ENCODE measurements at regions not wholly inside any gene's neighbourhood (a gene's known extent, or its start where the extent isn't known, plus 50 kb on each side); places are given as distances from the start of the nearest gene placed in this dataset.

DNA sequence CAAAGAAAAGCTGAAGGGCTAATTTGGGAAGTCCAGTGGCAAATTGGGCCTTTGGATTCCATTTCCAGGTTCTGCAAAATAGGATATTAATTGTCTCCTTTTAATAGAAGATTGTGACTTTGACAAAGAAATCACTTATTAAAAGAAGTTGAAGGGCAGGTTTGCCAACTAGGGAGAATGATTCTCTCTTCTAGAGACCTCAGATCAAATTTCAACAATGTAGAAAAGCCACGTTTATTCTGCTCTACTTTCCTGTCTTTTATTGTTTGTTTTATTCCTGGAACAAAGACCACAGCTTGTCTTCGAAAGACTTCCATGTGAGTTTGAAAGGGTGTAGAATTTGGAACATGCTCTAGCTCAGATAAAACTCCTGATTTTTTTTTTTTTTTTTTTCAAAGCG, 65.5 kb upstream of the PRL start:
- Histone ChIP-seq H3K36me3 (ENCODE audit: insufficient read depth, low read length) (no peaks in the 10 kb centered on the region), H3K4me3 (ENCODE audit: low read depth in 1 of 2, low read length in 2 of 2) (no peak overlapping the region), H2AFZ (ENCODE audit: low read depth, low read length) (no peak overlapping the region), H3K27ac (ENCODE audit: low read length) (peak overlapping the region; percentile 56; the same call in 1 of the 2 replicates), H4K20me1 (ENCODE audit: insufficient read depth, low read length) (no peaks in the 10 kb centered on the region), H3K27me3 (ENCODE audit: insufficient read depth, low read length, poor library complexity) (no peaks in the 10 kb centered on the region), H3K9ac (ENCODE audit: low read depth, low read length) (no peak overlapping the region), H3K79me2 (ENCODE audit: insufficient read depth, low read length) (no peaks in the 10 kb centered on the region), H3K9me3 (ENCODE audit: insufficient read depth, low read length, severe bottlenecking) (no peaks in the 10 kb centered on the region), H3K4me1 (ENCODE audit: insufficient read depth, low read length) (peaks cover 22% of the 10 kb centered on the region), H3K4me2 (ENCODE audit: insufficient read depth, low read length) (no peak overlapping the region)
- TF ChIP-seq EZH2 (IDR thresholded peaks at IDR 0.05; ENCODE audit: borderline replicate concordance, low read depth, low read length, severe bottlenecking) (no peak), CTCF (IDR thresholded peaks at IDR 0.05; ENCODE audit: borderline replicate concordance, extremely low read depth, low read length, poor library complexity, severe bottlenecking) (no peak)
- no peak for DNase-seq
- no peak for ATAC-seq (ENCODE audit: insufficient read depth, low read depth)

- Histone ChIP-seq H3K9ac (ENCODE audit: low read depth, low read length) (peak overlapping the region; percentile 8; the same call in 1 of the 2 replicates), H3K79me2 (ENCODE audit: insufficient read depth, low read length) (no peaks in the 10 kb centered on the region), H3K4me2 (ENCODE audit: insufficient read depth, low read length) (0 out of 2 replicates have a peak overlapping the region, but pooled peaks have one; percentile 10), H3K4me1 (ENCODE audit: insufficient read depth, low read length) (peaks cover 22% of the 10 kb centered on the region), H3K27ac (ENCODE audit: low read length) (peak overlapping the region; percentile 56), H3K36me3 (ENCODE audit: insufficient read depth, low read length) (no peaks in the 10 kb centered on the region), H3K4me3 (ENCODE audit: low read depth in 1 of 2, low read length in 2 of 2) (no peak overlapping the region), H3K27me3 (ENCODE audit: insufficient read depth, low read length, poor library complexity) (no peaks in the 10 kb centered on the region), H3K9me3 (ENCODE audit: insufficient read depth, low read length, severe bottlenecking) (no peaks in the 10 kb centered on the region), H2AFZ (ENCODE audit: low read depth, low read length) (peak overlapping the region; percentile 64), H4K20me1 (ENCODE audit: insufficient read depth, low read length) (no peaks in the 10 kb centered on the region)
- no peak for DNase-seq
- no peak for TF ChIP-seq EZH2 (IDR thresholded peaks at IDR 0.05; ENCODE audit: borderline replicate concordance, low read depth, low read length, severe bottlenecking)
- no peak for TF ChIP-seq CTCF (IDR thresholded peaks at IDR 0.05; ENCODE audit: borderline replicate concordance, extremely low read depth, low read length, poor library complexity, severe bottlenecking)
- ATAC-seq (ENCODE audit: insufficient read depth, low read depth): peak; percentile 74; the same call in 2 of the 3 replicates
These were observed 66.4 kb upstream of the PRL start for GRCh38 chr6:22363166-22363713.

- no peaks in the 10 kb centered on the region for H3K9me3 ChIP-seq (ENCODE audit: insufficient read depth, low read length, severe bottlenecking)
- no peak overlapping the region for H3K4me3 ChIP-seq (ENCODE audit: low read depth in 1 of 2, low read length in 2 of 2)
- peak overlapping the region; percentile 64 for H2AFZ ChIP-seq (ENCODE audit: low read depth, low read length)
- H3K9ac ChIP-seq (ENCODE audit: low read depth, low read length): no peak overlapping the region
- DNase-seq: no peak
- H3K4me1 ChIP-seq (ENCODE audit: insufficient read depth, low read length): peaks cover 22% of the 10 kb centered on the region
- TF ChIP-seq CTCF (IDR thresholded peaks at IDR 0.05; ENCODE audit: borderline replicate concordance, extremely low read depth, low read length, poor library complexity, severe bottlenecking) (no peak), EZH2 (IDR thresholded peaks at IDR 0.05; ENCODE audit: borderline replicate concordance, low read depth, low read length, severe bottlenecking) (no peak)
- ATAC-seq (ENCODE audit: insufficient read depth, low read depth): 0 out of 3 replicates have a peak, but pooled peaks have one; percentile 26
- peak overlapping the region; percentile 56 for H3K27ac ChIP-seq (ENCODE audit: low read length)
- H3K36me3 ChIP-seq (ENCODE audit: insufficient read depth, low read length): no peaks in the 10 kb centered on the region
- H4K20me1 ChIP-seq (ENCODE audit: insufficient read depth, low read length): no peaks in the 10 kb centered on the region
- H3K79me2 ChIP-seq (ENCODE audit: insufficient read depth, low read length): no peaks in the 10 kb centered on the region
- no peaks in the 10 kb centered on the region for H3K27me3 ChIP-seq (ENCODE audit: insufficient read depth, low read length, poor library complexity)
- H3K4me2 ChIP-seq (ENCODE audit: insufficient read depth, low read length): no peak overlapping the region
These were observed 66.9 kb upstream of the PRL start for GRCh38 chr6:22363714-22364239.
